ENCODE measurements at regions not wholly inside any gene's neighbourhood (a gene's known extent, or its start where the extent isn't known, plus 50 kb on each side); places are given as distances from the start of the nearest gene placed in this dataset.

DNA sequence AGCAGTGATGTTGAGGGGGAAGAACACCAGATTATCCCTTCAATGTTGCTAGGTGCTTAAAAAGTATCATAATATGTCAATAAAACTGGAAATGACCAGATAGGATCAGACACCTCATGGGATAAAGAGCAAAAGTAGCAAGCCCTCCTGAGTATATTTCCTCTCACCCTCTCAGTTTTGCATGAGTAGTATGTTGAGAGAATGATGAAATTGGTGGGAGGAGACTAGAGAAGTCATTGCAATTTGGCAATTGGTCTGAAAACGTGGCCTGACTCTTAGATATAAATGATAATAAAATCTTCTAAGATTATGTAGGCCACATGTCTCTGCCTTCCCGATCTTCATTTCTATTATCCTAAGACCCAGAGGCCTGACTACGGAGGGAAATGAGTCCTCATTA, 151.2 kb upstream of the ARRDC3 start:
- H3K4me3 ChIP-seq (ENCODE audit: low read depth, low read length) = no peak overlapping the region
- TF ChIP-seq CTCF (IDR thresholded peaks at IDR 0.05; ENCODE audit: insufficient read depth, low read length, missing control alignments) = no peak
- POLR2A ChIA-PET = no interaction called here
- no peak for DNase-seq (ENCODE audit: low read depth, low spot score)
- CTCF ChIA-PET = no interaction called here

GRCh38 chr5:91532779-91533178, 149.7 kb upstream of the ARRDC3 start:
- no peak overlapping the region for H3K4me3 ChIP-seq (ENCODE audit: low read depth, low read length)
- no peak for TF ChIP-seq CTCF (IDR thresholded peaks at IDR 0.05; ENCODE audit: insufficient read depth, low read length, missing control alignments)
- DNase-seq (ENCODE audit: low read depth, low spot score) = no peak
- POLR2A ChIA-PET = no interaction called here
- CTCF ChIA-PET = no interaction called here

GRCh38 chr5:91532281-91532680, 149.2 kb upstream of the ARRDC3 start:
- TF ChIP-seq CTCF (IDR thresholded peaks at IDR 0.05; ENCODE audit: insufficient read depth, low read length, missing control alignments) = no peak
- DNase-seq (ENCODE audit: low read depth, low spot score) = no peak
- POLR2A ChIA-PET = no interaction called here
- CTCF ChIA-PET = no interaction called here
- H3K4me3 ChIP-seq (ENCODE audit: low read depth, low read length) = no peak overlapping the region

DNA sequence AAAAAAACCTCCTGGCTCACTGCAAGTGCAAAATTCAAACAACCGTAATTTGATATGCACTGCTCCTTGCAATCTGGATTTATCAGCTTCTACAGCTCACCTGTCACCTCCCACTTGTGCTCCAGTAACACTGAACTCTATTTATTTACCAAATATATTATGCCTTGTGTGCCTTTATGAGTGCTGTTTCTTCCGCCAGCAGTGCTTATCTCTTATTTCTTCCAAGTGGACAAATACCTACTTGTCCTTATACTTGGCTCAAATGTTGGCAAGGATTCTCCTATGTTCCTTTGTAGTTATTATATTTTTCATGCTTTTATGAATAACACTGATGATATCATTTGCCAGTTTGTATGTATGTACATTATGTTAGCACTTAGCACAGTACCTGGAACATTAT, 145.7 kb upstream of the ARRDC3 start:
- DNase-seq (ENCODE audit: low read depth, low spot score) = no peak

GRCh38 chr5:91521785-91522184, 138.7 kb upstream of the ARRDC3 start:
- ChIA-PET POLR2A (no interaction called here), CTCF (no interaction called here)
- no peak for DNase-seq (ENCODE audit: low read depth, low spot score)
- H3K4me3 ChIP-seq (ENCODE audit: low read depth, low read length) = no peak overlapping the region
- no peak for TF ChIP-seq CTCF (IDR thresholded peaks at IDR 0.05; ENCODE audit: insufficient read depth, low read length, missing control alignments)

More for the DNA sequence above, 145.7 kb upstream of the ARRDC3 start:
- TF ChIP-seq CTCF (IDR thresholded peaks at IDR 0.05; ENCODE audit: insufficient read depth, low read length, missing control alignments) = no peak
- no peak overlapping the region for H3K4me3 ChIP-seq (ENCODE audit: low read depth, low read length)
- ChIA-PET POLR2A (no interaction called here), CTCF (no interaction called here)

GRCh38 chr5:91521334-91521733, 138.2 kb upstream of the ARRDC3 start:
- CTCF ChIA-PET = no interaction called here
- no peak overlapping the region for H3K4me3 ChIP-seq (ENCODE audit: low read depth, low read length)
- TF ChIP-seq CTCF (IDR thresholded peaks at IDR 0.05; ENCODE audit: insufficient read depth, low read length, missing control alignments) = no peak
- DNase-seq (ENCODE audit: low read depth, low spot score) = no peak
- POLR2A ChIA-PET = no interaction called here

Data from AG04449 (cell line).